ENCODE measurements at regions not wholly inside any gene's neighbourhood (a gene's known extent, or its start where the extent isn't known, plus 50 kb on each side); places are given as distances from the start of the nearest gene placed in this dataset.

- H3K79me1 ChIP-seq (ENCODE audit: low read depth in 1 of 2, low read length in 2 of 2) = no peaks in the 10 kb centered on the region
- dilution Hi-C loops (cut with HindIII; ENCODE audit: low sequenced_read_pairs, unreplicated experiment) = no loop called here
- no peak overlapping the region for H2AK9ac ChIP-seq (replicated peaks; ENCODE audit: low read depth, low read length, poor library complexity)
- H4K5ac ChIP-seq (ENCODE audit: low read depth, low read length) = no peak overlapping the region
- no peak overlapping the region for H3K56ac ChIP-seq (ENCODE audit: extremely low read depth, insufficient read depth, low read length)
- H2AK5ac ChIP-seq (ENCODE audit: low read depth, low read length) = no peak overlapping the region
- no peaks in the 10 kb centered on the region for H3K27me3 ChIP-seq (ENCODE audit: control insufficient read depth, insufficient read depth, low read length)
- no peaks in the 10 kb centered on the region for H3K36me3 ChIP-seq (ENCODE audit: control insufficient read depth, insufficient read depth, low read length)
- TF ChIP-seq RAD21 (IDR thresholded peaks at IDR 0.05; ENCODE audit: low read length) (no peak), RFX5 (IDR thresholded peaks at IDR 0.05; ENCODE audit: low read depth, low read length) (no peak), MAZ (IDR thresholded peaks at IDR 0.05; ENCODE audit: borderline replicate concordance, low read depth, low read length) (no peak), SMC3 (IDR thresholded peaks at IDR 0.05; ENCODE audit: low read depth, low read length) (no peak), BHLHE40 (IDR thresholded peaks at IDR 0.05; ENCODE audit: low read depth, low read length) (no peak), POLR2A (IDR thresholded peaks at IDR 0.05; ENCODE audit: low read depth, low read length) (no peak), CTCF (conservative IDR thresholded peaks at IDR 0.05; ENCODE audit: low read depth, low read length) (no peak), CEBPB (IDR thresholded peaks at IDR 0.05; ENCODE audit: low read depth, low read length) (no peak), CHD1 (IDR thresholded peaks at IDR 0.05; ENCODE audit: low read depth, low read length) (no peak), RCOR1 (IDR thresholded peaks at IDR 0.05; ENCODE audit: insufficient replicate concordance, low read length) (no peak), NFE2L2 (IDR thresholded peaks at IDR 0.05; ENCODE audit: low read depth, low read length) (no peak), FOS (IDR thresholded peaks at IDR 0.05; ENCODE audit: low read depth, low read length) (no peak)
- in situ Hi-C loops (cut with MboI; ENCODE audit: low sequenced_read_pairs) = no loop called here
- no peak overlapping the region for H2AFZ ChIP-seq (replicated peaks; ENCODE audit: low read length, poor library complexity)
- H3K18ac ChIP-seq (ENCODE audit: low read depth, low read length) = no peak overlapping the region
- H3K23ac ChIP-seq (ENCODE audit: low read depth, low read length) = no peak overlapping the region
- no peak overlapping the region for H2BK15ac ChIP-seq (ENCODE audit: low read depth, low read length)
- H2BK5ac ChIP-seq (ENCODE audit: low read depth, low read length, poor library complexity, severe bottlenecking) = no peak overlapping the region
- ATAC-seq (ENCODE audit: low read depth) = no peak
- no peak overlapping the region for H3K4ac ChIP-seq (ENCODE audit: low read depth, low read length)
- no peak overlapping the region for H2BK20ac ChIP-seq (ENCODE audit: low read depth, low read length)
- no peaks in the 10 kb centered on the region for H3K9me3 ChIP-seq (ENCODE audit: control insufficient read depth, insufficient read depth, low read length)
- H4K8ac ChIP-seq (ENCODE audit: low read depth in 2 of 2, low read length in 2 of 2) = no peak overlapping the region
- no peak overlapping the region for H3K27ac ChIP-seq (ENCODE audit: insufficient read depth, low read length)
- DNase-seq = no peak
- H3K4me3 ChIP-seq (ENCODE audit: insufficient read depth, low read depth, low read length) = no peak overlapping the region
- H4K91ac ChIP-seq (ENCODE audit: insufficient read depth, low read depth, low read length) = no peak overlapping the region
- no peak overlapping the region for H3K9ac ChIP-seq (ENCODE audit: low read depth, low read length)
- ChIA-PET POLR2A (ENCODE audit: unreplicated experiment) (no interaction called here), CTCF (interaction anchor here (1.3 kb wide), 1 partner anchor 90 kb away, joined by 3 read pairs; no protein-coding TSS in a partner anchor)
- intact Hi-C loops (cut with micrococcal nuclease) = loop anchor here (10.0 kb wide), 1 partner anchor 375 kb away; no protein-coding TSS in a partner anchor
- H3K4me1 ChIP-seq (ENCODE audit: control insufficient read depth, insufficient read depth, low read length) = no peaks in the 10 kb centered on the region
- no TSS peak for BruUV-seq (replicated peaks)
- no peaks in the 10 kb centered on the region for H3K9me1 ChIP-seq (ENCODE audit: insufficient read depth, low read length)
- H3K14ac ChIP-seq (replicated peaks; ENCODE audit: low read depth, low read length) = no peak overlapping the region
- H4K20me1 ChIP-seq (ENCODE audit: insufficient read depth, low read length) = no peaks in the 10 kb centered on the region
- H2BK120ac ChIP-seq (ENCODE audit: low read depth, low read length) = no peak overlapping the region
- no peak overlapping the region for H3K4me2 ChIP-seq (ENCODE audit: low read depth, low read length)
Observed at GRCh38 chr12:78559886-78560285, 304.7 kb upstream of the SYT1 start.
